ELR (cell line): ENCODE measurements at regions not wholly inside any gene's neighbourhood (a gene's known extent, or its start where the extent isn't known, plus 50 kb on each side); places are given as distances from the start of the nearest gene placed in this dataset.
"Not testable (repeated sequence)": the region's sequence is repeated elsewhere in the genome, so short reads cannot be mapped to it uniquely, and the experiment has no call there.

Experiments used
- DNase-seq: peaks from one replicate; pipeline ENCODE4 v3.0.0-alpha.2; 2015; ENCODE audit warnings: low read depth

DNA sequence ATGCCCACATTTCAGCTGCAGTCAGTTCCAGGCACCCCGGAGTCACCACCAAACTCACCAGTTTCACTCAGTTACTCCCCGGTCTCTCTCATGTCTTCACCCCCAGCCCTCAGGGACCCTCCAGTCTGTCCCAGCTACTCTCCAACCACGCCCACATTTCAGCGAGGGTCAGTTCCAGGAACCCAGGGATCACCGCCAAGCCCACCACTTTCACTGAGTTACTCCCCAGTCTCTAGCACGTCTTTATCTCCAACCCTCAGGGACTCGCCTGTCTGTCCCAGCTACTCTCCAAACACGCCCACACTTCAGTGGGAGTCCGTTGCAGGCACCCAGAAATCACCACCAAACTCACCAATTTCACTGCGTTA lies 337.5 kb downstream of the CWH43 start:
- not testable (repeated sequence) for DNase-seq
